Stimulated activated CD8-positive, alpha-beta memory T cell treated with anti-CD3 and anti-CD28 coated beads, Interleukin-15, amount 100 ng/mL, for 1 hour (primary cell): ENCODE measurements at regions not wholly inside any gene's neighbourhood (a gene's known extent, or its start where the extent isn't known, plus 50 kb on each side); places are given as distances from the start of the nearest gene placed in this dataset.

Source experiments
- DNase-seq: peaks from one replicate; pipeline ENCODE4 v3.0.0-alpha.2; 2020; ENCODE audit warnings: low read depth

- DNase-seq, result no peak
These were observed 278.2 kb upstream of the RAG2 start for GRCh38 chr11:36876266-36876665.

GRCh38 chr11:36874291-36874690, 276.3 kb upstream of the RAG2 start:
- DNase-seq, result no peak

GRCh38 chr11:36870361-36870760, 272.3 kb upstream of the RAG2 start:
- no peak for DNase-seq

GRCh38 chr11:36868380-36868779, 270.3 kb upstream of the RAG2 start:
- DNase-seq, result no peak

- DNase-seq, result no peak
These were observed 267.8 kb upstream of the RAG2 start for GRCh38 chr11:36865846-36866245.

- DNase-seq, result no peak
These were observed 256.8 kb upstream of the RAG2 start for GRCh38 chr11:36854875-36855274.

GRCh38 chr11:36848660-36849059, 250.6 kb upstream of the RAG2 start:
- DNase-seq, result no peak

GRCh38 chr11:36840378-36840777, 242.3 kb upstream of the RAG2 start:
- DNase-seq, result no peak

- DNase-seq, result no peak
These were observed 239.9 kb upstream of the RAG2 start for GRCh38 chr11:36837831-36838437.

GRCh38 chr11:36825251-36825650, 227.2 kb upstream of the RAG2 start:
- DNase-seq, result no peak

GRCh38 chr11:36824349-36824748, 226.3 kb upstream of the RAG2 start:
- DNase-seq, result no peak

GRCh38 chr11:36822829-36823228, 224.8 kb upstream of the RAG2 start:
- no peak for DNase-seq

GRCh38 chr11:36818410-36818809, 220.4 kb upstream of the RAG2 start:
- DNase-seq, result no peak

GRCh38 chr11:36817336-36817965, 219.4 kb upstream of the RAG2 start:
- no peak for DNase-seq

GRCh38 chr11:36809303-36809702, 211.3 kb upstream of the RAG2 start:
- DNase-seq, result no peak

- no peak for DNase-seq
These were observed 209.8 kb upstream of the RAG2 start for GRCh38 chr11:36807871-36808270.

- DNase-seq, result no peak
These were observed 205.0 kb upstream of the RAG2 start for GRCh38 chr11:36803084-36803483.

- no peak for DNase-seq
These were observed 195.2 kb upstream of the RAG2 start for GRCh38 chr11:36792996-36793914.

- DNase-seq, result no peak
These were observed 193.9 kb upstream of the RAG2 start for GRCh38 chr11:36791957-36792356.

GRCh38 chr11:36790526-36790925, 192.5 kb upstream of the RAG2 start:
- no peak for DNase-seq

- DNase-seq, result no peak
These were observed 185.8 kb upstream of the RAG2 start for GRCh38 chr11:36783808-36784207.

- DNase-seq, result no peak
These were observed 181.8 kb upstream of the RAG2 start for GRCh38 chr11:36779791-36780190.

- DNase-seq, result no peak
These were observed 179.3 kb upstream of the RAG2 start for GRCh38 chr11:36777311-36777710.
